Omental fat pad (tissue), 3 donors: ENCODE measurements at regions not wholly inside any gene's neighbourhood (a gene's known extent, or its start where the extent isn't known, plus 50 kb on each side); places are given as distances from the start of the nearest gene placed in this dataset.

Experiments
- ATAC-seq: fragments of 150-250 bp; one replicate; pipeline ENCODE4 v1.9.1; 2016; ENCODE audit warnings: mild to moderate bottlenecking, moderate library complexity; ENCODE audit not compliant: low FRiP score
- DNase-seq: peaks from one replicate; pipeline ENCODE4 v3.0.0-alpha.2; 2019; ENCODE audit warnings: low spot score
- TF ChIP-seq, protein P1 (sequence below), 3 donors: fragments of 450-650 bp; IDR thresholded peaks; one replicate each; pipeline ENCODE4 v1.5.1; 2016 to 2017; ENCODE audit warnings: antibody characterized with exemption in 3 of 3, mild to moderate bottlenecking in 3 of 3, moderate library complexity in 2 of 3

DNA sequence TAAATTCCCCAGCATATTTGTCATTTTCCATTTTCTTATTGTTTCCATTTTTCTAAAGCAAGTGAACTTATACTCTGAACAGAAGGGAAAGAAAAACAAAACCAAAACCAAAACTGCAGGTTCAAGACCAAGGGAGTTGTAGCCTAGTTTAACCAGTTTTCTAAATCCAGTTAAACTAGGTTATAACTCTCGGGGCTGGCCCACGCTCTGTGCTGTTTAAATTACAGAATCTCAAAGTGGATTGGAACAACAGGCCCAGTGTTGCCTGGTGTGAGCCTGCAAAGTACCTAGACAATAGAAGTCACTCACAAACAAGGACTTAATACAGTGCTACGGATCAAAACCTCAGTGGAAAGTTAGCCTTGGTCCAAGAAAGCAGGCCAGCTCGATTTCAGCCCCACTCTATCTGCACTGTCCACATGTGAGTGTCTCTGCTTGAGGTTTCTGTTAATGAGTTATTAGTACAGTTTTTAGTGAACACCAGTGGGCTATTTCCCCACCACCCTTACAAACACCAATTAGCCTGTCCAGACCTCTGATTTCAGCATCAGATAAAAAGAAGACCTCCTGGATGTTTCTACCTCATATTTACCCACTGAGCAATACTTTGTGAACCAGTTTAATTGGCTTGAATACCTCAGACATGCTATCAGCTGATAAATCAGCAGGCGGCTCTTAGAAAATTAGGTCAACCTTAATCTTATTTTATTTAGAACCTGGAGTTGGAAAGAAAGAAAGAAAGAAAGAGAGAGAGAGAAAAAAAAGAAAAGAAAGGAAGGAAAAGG lies 93.8 kb upstream of the PDZRN3 start:
- TF ChIP-seq, protein P1, sequence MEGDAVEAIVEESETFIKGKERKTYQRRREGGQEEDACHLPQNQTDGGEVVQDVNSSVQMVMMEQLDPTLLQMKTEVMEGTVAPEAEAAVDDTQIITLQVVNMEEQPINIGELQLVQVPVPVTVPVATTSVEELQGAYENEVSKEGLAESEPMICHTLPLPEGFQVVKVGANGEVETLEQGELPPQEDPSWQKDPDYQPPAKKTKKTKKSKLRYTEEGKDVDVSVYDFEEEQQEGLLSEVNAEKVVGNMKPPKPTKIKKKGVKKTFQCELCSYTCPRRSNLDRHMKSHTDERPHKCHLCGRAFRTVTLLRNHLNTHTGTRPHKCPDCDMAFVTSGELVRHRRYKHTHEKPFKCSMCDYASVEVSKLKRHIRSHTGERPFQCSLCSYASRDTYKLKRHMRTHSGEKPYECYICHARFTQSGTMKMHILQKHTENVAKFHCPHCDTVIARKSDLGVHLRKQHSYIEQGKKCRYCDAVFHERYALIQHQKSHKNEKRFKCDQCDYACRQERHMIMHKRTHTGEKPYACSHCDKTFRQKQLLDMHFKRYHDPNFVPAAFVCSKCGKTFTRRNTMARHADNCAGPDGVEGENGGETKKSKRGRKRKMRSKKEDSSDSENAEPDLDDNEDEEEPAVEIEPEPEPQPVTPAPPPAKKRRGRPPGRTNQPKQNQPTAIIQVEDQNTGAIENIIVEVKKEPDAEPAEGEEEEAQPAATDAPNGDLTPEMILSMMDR (IDR thresholded peaks at IDR 0.05) = no peak
- ATAC-seq (no peak), DNase-seq (no peak)

DNA sequence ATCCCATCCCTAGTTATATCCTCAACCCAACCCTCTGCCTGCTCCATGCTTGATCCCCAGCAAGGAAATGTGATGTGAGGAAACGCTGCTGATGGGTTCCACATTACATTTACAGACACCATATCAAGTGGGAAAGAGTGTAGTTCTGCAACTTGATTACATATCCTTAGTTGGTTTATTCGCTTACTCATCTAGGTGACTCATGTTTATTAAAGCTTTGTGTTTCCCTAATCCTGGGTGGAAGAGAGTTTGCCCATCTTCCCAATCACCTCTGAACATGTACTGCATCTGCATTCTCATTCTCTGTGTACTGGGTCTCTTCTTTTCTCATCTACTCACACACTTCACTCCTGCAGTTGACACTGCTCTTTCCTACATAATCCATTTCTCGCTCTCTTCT lies 91.7 kb upstream of the PDZRN3 start:
- ATAC-seq (no peak), DNase-seq (no peak)
- TF ChIP-seq, protein P1 (IDR thresholded peaks at IDR 0.05) = no peak

DNA sequence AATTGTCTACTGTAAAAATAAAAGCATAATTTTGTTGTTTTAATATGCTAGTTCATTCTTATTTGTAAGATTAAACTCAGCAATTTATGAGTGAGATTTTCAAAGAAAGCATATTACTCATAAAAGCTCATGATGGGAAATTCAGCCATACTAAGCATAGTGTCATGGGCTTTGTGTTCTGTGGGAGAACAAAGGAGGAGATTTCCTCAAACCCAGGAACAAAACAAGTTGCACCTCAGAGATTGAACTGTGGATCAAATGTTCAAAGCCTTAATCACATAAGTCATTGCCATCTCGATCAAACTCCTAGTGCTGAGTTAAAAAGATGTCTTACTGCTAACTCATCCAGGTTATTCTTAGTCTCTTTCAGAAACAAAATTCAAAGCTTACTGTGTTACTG lies 85.6 kb upstream of the PDZRN3 start:
- no peak for ATAC-seq
- TF ChIP-seq, protein P1 (IDR thresholded peaks at IDR 0.05) = no peak
- no peak for DNase-seq

DNA sequence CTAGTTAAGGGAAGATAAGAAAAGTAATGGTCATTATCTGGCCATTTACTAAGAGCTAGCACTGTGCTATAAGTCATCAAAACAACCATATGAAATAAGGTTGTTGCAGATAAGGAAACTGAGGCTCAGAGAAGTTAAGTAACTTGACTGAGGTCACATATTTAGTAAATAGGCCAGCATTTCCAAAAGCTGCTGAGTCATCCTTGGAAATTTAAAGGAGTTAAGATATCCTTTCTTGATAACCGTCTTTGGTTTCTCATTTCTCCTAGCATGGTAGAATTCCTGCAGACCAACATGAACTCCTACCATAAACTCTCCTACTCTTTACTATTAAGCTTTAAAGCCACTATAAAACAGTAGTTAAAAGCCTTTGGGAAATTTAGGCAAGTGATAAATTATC lies 85.0 kb upstream of the PDZRN3 start:
- ATAC-seq = no peak
- DNase-seq = no peak
- TF ChIP-seq, protein P1 (IDR thresholded peaks at IDR 0.05) = no peak

DNA sequence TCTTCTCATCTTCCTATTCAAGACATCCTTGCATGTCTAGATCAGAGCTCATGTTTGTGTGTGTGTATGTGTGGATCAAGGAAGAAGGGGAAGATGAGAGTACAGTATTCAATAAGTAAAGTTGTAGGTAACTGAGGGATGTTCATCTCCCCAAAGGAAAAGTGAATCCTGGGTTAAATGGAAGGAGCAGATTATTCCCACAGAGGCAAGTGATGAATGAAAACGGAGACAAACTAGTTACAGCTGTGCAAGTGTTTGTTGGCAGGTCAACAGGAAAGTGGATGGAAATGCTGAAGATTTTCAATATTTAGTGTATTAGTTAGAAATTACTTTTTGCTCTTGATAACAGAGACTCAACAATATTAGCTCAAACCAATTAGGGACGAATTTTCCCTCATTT lies 84.2 kb upstream of the PDZRN3 start:
- no peak for ATAC-seq
- no peak for DNase-seq
- TF ChIP-seq, protein P1 (IDR thresholded peaks at IDR 0.05) = no peak

DNA sequence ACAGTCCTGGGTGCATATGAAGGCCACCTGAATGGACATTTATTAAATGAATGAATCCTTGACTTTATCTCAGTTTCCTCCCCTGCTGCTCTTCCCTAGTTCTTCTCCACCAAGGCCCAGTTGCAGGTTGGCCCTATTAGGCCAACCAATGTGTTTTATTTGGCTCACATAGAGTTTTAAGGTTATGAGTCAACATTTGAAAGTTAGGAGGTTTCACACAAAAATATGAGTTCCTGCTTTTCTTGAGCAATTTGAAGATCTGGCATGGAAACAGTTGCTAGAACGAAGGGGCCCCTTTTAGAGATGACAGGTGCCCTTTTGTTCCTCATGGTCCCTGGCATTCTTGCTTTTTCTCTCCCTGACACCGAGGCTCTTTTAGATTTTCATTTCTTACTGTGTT lies 83.0 kb upstream of the PDZRN3 start:
- no peak for DNase-seq
- no peak for ATAC-seq
- TF ChIP-seq, protein P1 (IDR thresholded peaks at IDR 0.05) = no peak

DNA sequence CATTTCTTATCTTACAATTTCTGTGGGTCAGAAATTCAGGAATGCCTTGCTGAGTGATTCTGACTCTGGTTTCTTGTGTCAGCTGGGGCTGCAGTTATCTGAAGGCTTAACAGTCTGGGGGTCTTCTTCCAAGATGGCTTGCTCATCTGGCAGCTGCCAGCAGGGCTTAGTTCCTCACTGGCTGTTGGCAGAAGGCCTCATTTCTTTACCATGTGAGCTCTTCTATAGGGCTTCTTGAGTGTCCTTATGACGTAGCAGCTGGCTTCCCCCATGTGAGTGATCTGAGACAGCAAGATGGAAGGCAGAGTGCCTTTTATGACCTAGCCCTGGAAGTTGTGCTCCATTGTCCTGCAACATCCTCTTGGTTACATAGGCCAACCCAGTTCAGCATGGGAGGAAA lies 82.0 kb upstream of the PDZRN3 start:
- ATAC-seq = no peak
- TF ChIP-seq, protein P1 (IDR thresholded peaks at IDR 0.05) = no peak

More for the DNA sequence above, 82.0 kb upstream of the PDZRN3 start:
- DNase-seq = no peak
